ENCODE measurements at regions not wholly inside any gene's neighbourhood (a gene's known extent, or its start where the extent isn't known, plus 50 kb on each side); places are given as distances from the start of the nearest gene placed in this dataset.

GRCh38 chr7:81887098-81888090 is 117.5 kb upstream of the HGF start:
- no peak overlapping the region for H3K4me3 ChIP-seq
- no peak overlapping the region for H3K27ac ChIP-seq
- no peaks in the 10 kb centered on the region for H3K36me3 ChIP-seq (replicated peaks in 1 of 2)
- intact Hi-C loops (cut with DNase I) = no loop called here
- no peak for DNase-seq
- H3K4me1 ChIP-seq (replicated peaks in 1 of 2) = no peaks in the 10 kb centered on the region
- no peaks in the 10 kb centered on the region for H3K27me3 ChIP-seq
- TF ChIP-seq CTCF (IDR thresholded peaks at IDR 0.05) (no peak), POLR2A (IDR thresholded peaks at IDR 0.05) (no peak)
- 58 to 78% (median 66%) methylated on average over 3 of the region's 3 CpGs for WGBS, 4 donors
- H3K9me3 ChIP-seq (replicated peaks in 1 of 3) = no peaks in the 10 kb centered on the region

GRCh38 chr7:81886211-81886764 is 116.4 kb upstream of the HGF start:
- Histone ChIP-seq H3K27ac (no peak overlapping the region), H3K4me1 (replicated peaks in 1 of 2) (peaks cover 0 to 4% of the 10 kb centered on the region in 2 donors), H3K9me3 (replicated peaks in 1 of 3) (no peaks in the 10 kb centered on the region), H3K36me3 (replicated peaks in 1 of 2) (no peaks in the 10 kb centered on the region), H3K27me3 (no peaks in the 10 kb centered on the region), H3K4me3 (no peak overlapping the region)
- intact Hi-C loops (cut with DNase I) = no loop called here
- WGBS, 4 donors = 59 to 73% (median 68%) methylated on average over 3 of the region's 3 CpGs
- no peak for DNase-seq
- TF ChIP-seq CTCF (IDR thresholded peaks at IDR 0.05) (no peak), POLR2A (IDR thresholded peaks at IDR 0.05) (no peak)

GRCh38 chr7:81884817-81885216 is 115.0 kb upstream of the HGF start:
- no peak for DNase-seq
- H3K27me3 ChIP-seq = no peaks in the 10 kb centered on the region
- intact Hi-C loops (cut with DNase I) = no loop called here
- no peaks in the 10 kb centered on the region for H3K36me3 ChIP-seq (replicated peaks in 1 of 2)
- peaks cover 0 to 4% of the 10 kb centered on the region in 2 donors for H3K4me1 ChIP-seq (replicated peaks in 1 of 2)
- H3K9me3 ChIP-seq (replicated peaks in 1 of 3) = no peaks in the 10 kb centered on the region
- H3K27ac ChIP-seq = no peak overlapping the region
- H3K4me3 ChIP-seq = no peak overlapping the region
- WGBS, 4 donors = 77 to 87% (median 83%) methylated on average over 3 of the region's 3 CpGs
- TF ChIP-seq POLR2A (IDR thresholded peaks at IDR 0.05) (no peak), CTCF (IDR thresholded peaks at IDR 0.05) (no peak)

GRCh38 chr7:81883801-81884393 is 114.0 kb upstream of the HGF start:
- Histone ChIP-seq H3K9me3 (replicated peaks in 1 of 3) (no peaks in the 10 kb centered on the region), H3K36me3 (replicated peaks in 1 of 2) (no peaks in the 10 kb centered on the region), H3K27ac (no peak overlapping the region), H3K27me3 (no peaks in the 10 kb centered on the region), H3K4me3 (no peak overlapping the region), H3K4me1 (replicated peaks in 1 of 2) (peaks cover 0 to 4% of the 10 kb centered on the region in 2 donors)
- DNase-seq = no peak
- TF ChIP-seq POLR2A (IDR thresholded peaks at IDR 0.05) (no peak), CTCF (IDR thresholded peaks at IDR 0.05) (no peak)
- intact Hi-C loops (cut with DNase I) = no loop called here
- WGBS, 4 donors = 84 to 91% (median 87%) methylated on average over 7 of the region's 7 CpGs
